Pulmonary artery endothelial cell (primary cell): ENCODE measurements at regions not wholly inside any gene's neighbourhood (a gene's known extent, or its start where the extent isn't known, plus 50 kb on each side); places are given as distances from the start of the nearest gene placed in this dataset.
A peak's percentile ranks its signal among the peaks of the same experiment; 100 is the strongest.
"Not testable (repeated sequence)": the region's sequence is repeated elsewhere in the genome, so short reads cannot be mapped to it uniquely, and the experiment has no call there.

Source experiments
- DNase-seq: peaks from one replicate; pipeline ENCODE4 v3.0.0-alpha.2; 2011; ENCODE audit warnings: low read depth, low spot score

DNA sequence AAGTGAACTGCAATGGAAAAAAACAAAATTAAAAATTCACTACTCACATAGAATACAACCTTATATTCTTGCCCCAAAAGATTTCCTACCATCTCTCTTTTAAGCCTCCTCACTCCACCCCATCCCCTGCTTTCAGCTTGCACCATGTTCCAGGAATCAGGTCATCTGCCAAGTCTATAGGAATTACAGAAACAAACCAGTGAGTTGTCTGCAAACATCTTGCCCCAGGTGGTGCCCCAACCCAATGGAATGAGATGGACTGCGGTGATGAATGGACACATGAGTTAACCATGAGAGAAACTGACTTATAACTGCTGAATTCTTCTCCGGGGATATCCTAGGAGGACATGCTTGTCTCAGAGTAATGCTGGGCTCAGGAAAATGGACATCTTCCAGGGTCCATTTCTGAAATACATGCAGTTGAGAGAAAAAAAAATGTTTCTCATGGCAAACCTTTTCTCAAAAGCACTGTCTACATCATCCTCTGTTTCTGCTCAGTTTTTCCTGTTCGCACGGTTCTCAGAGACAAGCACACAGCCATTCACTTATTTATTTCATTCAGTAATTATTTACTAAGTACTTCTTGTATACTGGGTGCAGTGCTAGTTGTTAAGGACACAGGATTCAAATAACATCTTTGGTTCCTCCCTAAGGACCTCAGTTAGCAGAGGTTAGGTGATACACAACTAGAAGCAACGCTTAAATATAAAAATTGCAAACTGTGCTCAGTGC, 350.0 kb downstream of the RND3 start:
- DNase-seq, result no peak

DNA sequence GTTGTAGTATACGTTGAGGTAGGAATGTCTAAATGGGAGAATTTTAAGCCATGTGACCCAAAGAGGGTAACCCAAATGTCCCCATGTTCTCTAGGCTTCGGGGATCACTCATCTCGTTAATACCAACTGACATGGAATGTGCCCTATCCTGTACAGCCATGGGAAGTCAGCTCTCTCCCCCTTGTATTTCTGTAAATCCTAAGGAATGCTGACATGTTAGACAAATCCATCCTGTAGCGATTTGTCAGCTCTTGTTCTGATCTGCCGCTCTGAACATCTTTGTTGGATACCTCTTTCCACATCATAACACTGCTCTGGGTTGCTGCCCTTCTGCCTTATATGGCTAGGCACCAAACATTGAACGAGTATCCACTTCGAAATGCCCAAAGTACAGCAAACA, 350.6 kb downstream of the RND3 start:
- DNase-seq, result no peak

DNA sequence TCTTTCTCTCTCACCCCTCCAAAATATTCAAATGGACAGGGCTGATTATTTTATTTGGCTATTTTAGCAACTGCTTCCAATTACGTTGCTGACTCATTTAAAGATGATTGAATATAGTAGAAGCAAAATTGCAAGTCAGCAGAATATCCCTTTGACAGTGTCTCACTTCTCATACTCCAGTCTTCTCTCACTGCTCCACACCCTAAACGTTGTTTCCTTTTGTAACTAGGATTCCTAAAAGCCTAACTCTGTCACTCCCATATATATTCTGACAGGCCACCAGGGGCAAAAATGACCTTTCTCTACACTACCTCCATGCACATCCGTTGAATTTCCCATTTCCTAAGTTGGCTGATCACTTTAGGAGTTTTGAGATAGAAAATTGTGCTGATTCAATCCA, 351.1 kb downstream of the RND3 start:
- no peak for DNase-seq

DNA sequence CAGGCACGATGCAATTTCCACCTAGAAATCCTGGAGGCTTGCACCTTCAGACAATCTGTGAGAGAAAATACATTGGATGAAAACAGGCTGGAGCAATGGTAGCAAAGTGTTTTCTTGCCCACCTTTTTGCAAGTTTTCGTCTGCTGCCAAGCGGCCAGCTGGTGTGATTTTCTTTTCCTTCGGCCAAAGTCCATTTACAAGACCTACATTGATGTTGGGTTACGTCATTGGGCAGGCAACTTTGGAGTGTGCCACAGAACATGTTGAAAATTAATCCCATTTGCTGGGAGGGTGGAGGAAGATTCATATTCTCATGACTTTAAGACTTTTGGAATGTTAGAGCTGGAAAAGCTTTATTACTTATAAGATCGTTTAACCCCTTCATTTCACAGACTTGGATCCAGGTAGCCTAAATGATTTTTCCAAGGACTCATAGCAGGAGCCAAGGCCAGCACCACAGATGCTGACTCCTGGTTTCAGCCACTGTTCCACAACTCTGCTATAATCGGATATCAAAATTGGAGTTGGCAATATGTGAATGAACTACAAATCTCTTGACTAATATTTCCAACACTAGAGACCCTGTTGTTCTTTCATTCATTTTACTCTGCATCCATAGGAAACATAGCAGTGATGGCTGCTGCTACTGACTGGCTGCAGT, 352.1 kb downstream of the RND3 start:
- no peak for DNase-seq

DNA sequence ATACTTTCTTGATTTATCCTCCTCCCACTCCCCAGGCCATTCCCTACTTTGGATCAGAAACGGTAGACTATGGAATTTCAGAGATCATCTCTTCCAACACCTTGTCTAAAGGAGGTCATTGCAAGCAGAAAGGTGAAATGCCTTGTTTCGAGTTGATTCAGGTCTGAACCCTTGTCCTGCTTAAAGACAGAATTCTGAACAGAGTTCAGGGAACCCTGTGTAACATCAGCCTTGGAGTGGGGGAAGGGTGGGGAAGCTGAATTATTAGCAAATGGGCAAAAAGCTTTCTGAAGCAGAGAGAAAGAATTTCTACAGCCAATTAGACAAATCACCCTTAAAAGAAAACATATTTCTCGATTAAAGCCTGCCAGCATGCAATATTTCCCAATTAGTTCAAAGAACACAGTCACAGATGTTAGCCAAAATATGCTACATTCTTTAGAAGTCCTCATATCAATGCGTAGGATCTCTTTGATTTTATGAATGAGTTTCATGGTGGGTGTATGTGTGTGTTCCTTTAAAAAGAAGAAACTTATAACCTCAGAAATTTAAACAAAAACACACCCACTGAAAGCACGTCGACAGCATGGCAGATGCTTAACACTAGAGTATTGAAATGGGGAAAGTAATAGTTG, 353.1 kb downstream of the RND3 start:
- DNase-seq, result no peak

DNA sequence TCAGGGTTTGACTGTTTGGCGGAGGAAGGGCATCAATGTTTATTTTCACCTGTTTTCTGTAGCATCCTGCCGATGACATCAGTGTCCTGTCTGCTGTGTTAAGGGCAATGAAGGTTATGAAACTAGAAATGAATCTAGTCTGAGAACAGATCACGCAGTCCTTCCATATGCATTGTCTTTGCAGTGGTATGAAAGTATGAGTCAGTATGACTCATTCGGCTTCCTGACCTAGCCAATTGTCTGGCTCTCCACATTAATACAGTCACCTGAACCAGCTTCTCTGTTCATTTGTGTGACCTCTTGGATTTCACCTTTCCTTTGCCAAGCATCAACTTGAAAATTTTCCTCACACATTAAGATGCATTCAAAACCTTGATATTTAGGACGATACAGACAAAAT, 353.8 kb downstream of the RND3 start:
- peak; percentile 97 for DNase-seq

DNA sequence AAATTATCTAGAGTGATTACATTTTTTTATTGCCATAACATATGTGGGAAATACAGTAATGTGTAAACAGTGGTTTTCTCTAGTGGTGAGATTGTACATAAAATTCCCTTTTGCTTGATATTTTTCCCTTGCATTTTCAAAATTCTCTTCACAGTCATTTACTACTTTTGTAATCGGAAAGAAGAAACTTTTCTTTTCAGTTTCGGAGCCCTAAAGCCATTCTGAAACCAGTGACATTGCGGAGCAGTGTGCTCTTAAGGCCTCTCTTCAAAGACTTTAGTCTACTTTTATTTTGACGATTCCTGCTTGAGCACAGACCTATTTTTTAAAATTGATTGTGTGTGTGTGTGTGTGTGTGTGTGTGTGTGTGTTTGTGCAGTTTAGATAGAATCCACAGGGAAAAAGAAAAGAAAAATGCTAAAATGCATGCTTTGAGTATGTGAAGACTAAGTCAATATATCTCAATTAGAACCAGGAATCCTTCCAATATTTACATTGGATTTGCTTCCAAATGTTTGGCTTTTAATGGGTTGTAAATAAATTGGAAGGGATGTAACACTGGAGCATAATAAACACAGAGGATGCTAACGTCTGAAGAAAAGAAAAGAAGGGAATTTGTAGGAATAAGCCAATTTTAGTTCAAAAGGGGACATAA, 357.4 kb downstream of the RND3 start:
- DNase-seq, result no peak

DNA sequence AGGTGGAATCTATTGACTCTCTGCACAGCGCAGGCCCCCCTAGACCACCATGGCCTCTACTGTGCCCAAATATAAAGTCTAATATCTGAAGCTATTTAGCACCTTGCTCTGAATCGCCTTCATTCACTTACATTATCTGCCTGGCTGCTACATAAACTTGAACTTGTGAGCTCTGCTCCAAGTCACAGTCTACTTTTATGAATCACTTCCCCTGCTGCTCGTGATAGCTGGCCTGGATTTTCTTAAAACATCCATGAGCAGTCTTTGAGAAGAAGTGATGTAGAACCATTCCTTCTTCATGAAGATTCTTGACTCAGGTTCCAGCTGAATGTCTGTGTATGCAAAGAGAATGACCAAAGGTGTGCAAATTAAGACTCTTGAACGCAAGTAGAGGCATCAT, 359.5 kb downstream of the RND3 start:
- DNase-seq, result peak; percentile 72

DNA sequence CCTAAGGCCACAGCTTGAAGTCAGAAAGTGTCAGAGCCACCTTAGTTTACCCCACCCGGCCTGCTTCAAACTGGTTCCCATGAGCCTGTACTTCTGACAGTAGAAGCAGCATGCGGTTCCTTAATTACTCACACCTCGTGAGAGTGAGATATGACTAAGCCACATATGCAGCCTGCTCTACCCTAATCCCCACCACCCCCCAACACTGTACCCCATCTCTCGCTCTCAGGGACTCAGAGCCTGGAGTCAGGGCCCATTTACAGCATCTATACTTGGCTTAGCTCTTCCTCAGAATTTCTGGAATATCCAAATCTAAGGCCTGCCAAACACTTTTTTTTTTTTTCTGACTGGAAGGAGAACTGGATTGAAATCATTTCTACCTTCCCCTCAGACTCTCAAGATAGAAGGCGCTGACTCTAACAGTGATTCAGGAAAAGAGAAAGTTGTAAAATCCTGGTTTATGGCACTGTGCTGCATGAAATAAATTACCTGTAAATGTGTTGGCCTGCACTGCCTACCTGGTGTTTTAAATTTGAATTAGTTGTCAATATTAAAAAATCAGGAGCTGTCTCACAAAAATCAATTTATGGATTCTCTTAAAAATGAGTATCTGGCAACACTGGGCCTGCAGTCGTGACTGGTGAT, 360.0 kb downstream of the RND3 start:
- no peak for DNase-seq

DNA sequence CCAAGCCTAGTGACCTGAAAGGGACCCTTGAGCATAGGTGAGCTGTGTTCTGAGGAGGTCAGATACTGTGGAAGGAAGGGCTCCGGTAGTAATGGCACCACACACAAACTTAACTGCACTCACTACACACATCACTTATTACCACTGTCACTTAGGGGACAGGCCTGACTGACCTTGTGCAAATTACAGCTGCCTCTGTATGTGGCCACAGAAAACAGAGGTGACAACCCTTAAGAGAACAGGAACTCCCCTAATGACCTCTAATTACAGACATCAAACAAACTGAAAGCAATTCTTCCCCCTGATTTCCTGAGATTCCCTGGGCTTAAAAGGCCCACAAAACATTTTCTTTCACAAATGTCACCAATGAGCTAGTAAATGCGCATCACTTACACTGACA, 360.6 kb downstream of the RND3 start:
- no peak for DNase-seq

DNA sequence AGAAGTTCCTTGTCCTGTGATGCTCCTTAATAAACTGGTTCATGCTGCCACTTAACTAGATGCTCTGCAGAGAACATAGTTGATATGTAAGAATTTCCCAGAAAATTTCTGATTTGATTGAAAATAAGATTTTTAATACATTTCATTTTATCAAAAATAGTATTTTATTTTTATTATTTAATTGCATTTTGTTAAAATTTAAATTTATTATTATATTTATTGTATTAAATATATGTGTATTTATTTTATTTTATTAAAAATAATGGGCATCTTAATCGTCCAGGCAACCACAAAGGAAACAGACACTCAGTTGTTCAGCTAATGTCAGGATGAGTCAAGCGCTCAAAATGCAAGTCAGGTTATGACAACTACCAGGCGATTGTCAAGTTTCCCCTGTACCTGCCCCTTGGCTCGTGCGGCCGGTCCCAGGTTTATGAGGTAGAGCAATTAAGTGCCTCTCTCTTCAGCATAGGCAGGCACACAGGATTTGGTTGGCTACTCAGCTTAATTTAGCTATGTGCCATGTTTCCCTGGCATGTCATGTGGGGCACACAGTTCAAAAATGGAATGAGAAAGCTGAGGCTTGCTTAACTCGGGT, 361.2 kb downstream of the RND3 start:
- no peak for DNase-seq

DNA sequence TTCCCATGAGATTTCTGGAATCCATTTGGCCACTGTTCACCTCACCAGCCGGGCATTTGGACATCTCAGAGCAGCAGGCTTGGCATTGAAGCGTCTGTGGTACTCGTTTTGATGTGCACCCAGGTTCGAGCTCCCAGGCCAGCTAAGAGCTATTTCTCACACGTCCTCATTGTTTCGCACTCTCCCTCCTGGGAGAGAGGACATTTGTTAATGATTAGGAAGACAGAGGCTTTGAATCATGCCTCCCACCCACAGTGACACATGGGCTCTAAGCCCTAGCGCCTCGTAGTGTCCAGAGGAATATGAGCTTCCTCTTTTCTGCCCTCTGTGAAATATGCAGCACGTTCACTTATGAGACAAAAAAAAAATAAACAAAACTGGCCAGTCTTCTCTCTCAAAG, 361.8 kb downstream of the RND3 start:
- no peak for DNase-seq

DNA sequence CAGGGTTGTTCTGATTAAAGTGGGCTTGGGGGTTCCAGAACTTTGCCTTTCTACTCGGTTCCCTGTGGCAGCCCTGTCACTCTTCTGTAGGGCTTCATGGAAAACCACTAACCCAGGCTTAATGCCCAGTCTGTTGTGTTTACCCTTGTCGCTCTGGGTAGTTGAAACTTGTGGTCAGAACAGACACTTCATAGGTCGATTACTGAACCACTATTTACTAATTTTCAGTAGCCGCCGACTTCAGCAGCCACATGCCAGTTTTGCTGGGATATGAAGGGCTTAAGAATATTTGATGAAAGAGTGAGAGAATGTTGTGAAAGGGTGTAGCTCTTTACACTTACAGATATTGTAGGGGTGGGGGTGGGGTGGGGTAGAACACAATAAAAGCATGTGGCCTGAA, 362.3 kb downstream of the RND3 start:
- no peak for DNase-seq

DNA sequence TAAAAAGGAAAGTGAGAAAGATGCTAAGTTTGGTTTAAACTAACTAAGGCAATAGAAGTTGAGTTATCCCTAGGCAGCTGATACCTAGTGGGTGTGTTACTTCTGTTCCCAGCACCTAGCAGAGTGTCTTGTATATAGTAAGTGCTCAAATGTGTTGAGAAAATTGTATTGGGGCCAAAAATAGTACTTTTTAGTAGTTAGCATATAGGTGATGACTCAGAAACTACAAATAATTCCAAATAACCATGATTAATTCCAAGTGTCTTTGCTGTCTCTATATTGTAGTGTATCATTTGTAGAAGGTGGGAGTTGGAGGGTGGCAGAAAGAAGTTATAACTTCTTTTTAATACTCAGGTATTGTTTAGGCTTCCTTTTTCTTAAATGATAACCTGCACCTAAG, 362.7 kb downstream of the RND3 start:
- no peak for DNase-seq

DNA sequence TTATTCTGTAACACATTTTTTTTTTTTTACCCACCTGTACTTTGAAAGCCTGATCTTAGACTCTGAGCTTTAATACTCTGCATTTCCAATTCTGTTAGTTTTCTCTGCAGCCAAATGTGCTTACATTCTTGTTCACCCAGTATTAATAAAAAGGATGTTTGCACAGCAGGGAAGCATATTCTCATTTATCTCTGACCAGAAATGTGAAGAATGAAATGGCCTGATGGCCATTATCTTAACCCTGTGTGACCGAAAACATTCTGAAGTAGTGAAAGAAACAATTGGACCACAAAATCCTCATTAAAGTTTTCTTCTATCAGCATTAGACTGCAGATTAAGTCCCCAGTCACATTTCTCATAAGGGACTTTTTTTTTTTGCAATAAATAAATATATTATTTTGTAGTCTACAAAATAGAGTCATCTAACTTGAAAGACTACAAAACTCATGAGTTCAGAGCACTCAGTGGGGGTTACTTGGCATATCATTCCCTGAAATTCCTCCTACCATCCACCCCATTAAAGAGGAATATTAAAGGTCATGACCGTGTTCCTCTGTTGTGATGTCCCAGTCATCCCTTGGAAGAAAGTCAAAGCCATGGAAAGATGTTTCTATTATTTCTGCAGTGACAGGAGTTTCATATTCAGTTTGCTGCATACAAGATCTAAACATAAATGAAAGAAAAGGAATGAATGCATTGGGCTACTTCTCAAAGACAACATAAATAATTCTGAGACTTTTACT, 364.4 kb downstream of the RND3 start:
- DNase-seq, result no peak

DNA sequence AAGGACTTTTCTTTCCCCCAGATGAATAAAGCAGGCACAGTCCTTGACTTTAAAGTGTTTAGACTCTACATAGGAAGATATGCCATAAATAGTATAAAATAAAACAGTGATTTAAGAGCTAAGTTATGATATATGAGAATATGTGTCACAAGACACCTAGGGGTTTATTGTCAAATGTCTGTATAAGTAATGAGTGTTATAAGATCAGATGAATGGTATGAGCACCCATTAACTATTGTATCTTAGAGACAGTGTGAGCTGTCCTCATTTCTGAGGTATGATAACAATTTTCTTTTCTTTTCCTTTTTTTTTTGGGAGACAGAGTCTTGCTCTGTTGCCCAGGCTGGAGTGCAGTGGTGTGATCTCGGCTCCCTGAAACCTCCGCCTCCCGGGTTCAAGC, 365.3 kb downstream of the RND3 start:
- DNase-seq, result no peak

DNA sequence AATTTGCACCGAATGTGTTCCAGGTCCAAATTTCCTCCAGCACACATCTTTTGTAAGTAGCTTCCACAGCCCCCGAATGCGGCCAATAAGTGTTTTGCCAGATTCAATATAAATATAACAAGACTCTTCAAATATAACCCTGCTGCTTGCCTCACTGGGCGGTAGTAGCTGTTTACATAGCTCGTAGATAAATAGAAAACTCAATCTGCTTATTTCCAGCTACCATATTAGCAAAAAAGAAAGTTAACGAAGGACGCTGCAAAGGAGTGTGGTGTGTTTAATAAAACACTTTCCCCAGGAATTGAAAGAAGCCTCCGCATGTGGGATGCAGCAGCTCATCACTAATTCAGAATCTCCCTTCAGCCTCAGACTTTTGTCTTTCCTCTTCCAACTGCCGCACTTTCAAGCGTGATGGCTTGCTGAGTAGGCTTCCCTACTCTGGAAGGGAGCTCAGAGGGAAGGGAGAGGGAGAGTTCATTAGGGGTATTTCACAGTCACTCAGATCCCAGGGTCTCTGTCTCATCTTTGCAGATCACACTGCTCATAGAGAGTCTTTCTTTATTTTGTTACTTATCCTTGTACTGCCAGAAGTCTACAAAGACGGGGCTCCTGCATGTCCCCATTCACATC, 367.0 kb downstream of the RND3 start:
- no peak for DNase-seq

DNA sequence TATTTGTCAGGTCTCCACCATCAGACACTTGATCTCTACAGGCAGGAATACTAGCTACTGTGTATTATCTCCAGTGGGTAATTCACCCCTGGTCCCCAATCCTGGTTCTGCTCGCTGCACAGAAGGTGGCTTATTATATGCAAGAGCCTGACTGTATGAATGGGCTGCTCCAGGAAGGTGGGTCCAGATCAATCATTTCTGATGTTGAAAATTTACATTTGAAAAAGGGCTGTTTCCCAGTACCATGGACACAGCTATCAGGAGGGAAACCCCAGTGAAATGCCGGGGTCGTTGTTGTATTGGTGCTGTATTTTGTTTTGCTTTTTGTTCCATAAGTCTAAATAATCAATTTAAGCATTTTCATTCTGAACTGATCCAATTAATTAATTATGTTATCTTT, 367.6 kb downstream of the RND3 start:
- no peak for DNase-seq

DNA sequence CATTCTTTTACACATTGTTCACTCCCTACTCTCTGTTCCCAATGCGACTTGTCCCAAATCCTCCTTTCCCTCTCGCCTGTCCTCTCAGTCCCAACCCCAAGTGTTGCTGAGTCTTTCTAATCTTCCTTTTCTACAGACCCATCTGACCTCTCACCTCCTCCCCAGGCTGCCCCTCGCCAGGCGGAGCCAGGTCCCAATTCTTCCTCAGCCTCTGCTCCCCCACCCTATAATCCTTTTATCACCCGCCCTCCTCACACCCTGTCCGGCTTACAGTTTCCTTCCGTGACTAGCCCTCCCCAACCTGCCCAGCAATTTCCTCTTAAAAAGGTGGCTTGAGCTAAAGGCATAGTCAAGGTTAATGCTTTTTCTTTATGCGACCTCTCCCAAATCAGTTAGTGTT, 373.4 kb downstream of the RND3 start:
- not testable (repeated sequence) for DNase-seq

DNA sequence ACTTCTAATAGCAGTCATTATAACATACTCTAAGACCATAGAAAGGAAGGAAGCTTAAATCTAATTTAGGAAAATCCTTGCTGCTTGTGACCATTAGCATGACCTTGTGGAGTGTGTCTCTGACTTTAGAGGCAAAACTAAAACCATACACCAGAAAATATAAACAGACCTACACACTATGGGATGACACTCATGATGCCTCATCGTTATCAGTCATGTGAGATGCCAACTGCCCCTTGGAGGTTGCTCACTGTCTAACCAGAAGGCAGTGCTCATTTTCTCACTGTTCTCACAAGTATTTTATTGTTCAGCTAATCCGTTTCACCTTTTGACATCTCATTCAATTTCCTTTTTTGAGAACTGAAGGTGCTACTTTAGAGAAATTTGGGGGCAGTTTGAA, 376.9 kb downstream of the RND3 start:
- DNase-seq, result no peak
